GM21526 (cell line): ENCODE measurements at regions not wholly inside any gene's neighbourhood (a gene's known extent, or its start where the extent isn't known, plus 50 kb on each side); places are given as distances from the start of the nearest gene placed in this dataset.

Source experiments
- ATAC-seq: cut with Tn5 transposase; IDR thresholded peaks from one replicate; pipeline ENCODE4 v1.9.1; 2021; ENCODE audit warnings: moderate library complexity; ENCODE audit not compliant: unreplicated experiment, low FRiP score

GRCh38 chr16:14362774-14363371 is 267.2 kb downstream of the PARN start:
- no peak for ATAC-seq

- no peak for ATAC-seq
Measured at GRCh38 chr16:14360326-14361037, 269.6 kb downstream of the PARN start.

DNA sequence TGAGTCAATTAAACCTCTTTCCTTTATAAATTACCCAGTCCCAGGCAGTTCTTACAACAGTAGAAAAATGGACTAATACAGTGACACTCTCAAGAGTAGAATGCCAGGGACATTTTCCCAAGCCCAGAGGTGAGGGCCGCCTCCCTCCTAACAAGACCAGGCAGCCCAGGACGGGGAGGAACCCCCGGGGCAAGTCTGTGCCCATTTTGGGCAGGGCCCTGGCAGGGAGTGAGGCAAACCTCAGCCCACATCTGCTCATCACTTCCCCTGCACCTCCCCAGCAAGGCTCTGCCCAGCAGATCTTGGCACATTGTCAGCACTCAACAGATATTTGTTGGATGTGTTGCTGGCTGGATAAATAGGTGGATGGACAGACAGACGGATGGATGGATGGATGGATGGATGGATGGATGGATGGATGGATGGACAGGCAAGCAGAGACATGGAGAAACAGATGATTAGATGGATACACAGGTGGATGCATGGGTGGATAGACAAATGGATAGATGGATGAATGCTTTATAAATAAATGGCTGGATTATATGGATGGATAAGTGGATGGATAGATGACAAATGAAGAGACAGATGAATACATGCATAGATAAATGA is 271.3 kb downstream of the PARN start:
- no peak for ATAC-seq

DNA sequence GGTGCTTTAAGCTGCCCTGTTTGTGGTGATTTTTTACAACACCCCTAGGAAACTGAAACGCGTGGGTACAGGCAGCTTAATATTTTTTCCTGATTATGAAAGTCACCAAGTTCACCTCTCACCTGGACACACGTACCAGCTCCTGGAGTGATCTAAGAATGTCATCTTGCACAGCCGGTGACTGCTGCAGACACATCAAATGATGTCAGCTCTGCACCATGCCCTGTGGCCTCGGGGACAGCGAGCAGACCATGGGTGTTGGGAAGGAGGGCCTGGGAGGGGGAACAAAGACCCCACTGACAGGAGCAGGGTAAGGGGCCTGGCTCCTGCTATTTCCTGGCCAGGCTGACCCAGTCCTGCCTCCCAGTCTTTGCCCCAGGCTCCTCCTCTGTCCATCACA is 272.7 kb downstream of the PARN start:
- no peak for ATAC-seq

- no peak for ATAC-seq
Measured at GRCh38 chr16:14356064-14356463, 274.0 kb downstream of the PARN start.

GRCh38 chr16:14354561-14355351 is 275.3 kb downstream of the PARN start:
- ATAC-seq = peak; percentile 82

DNA sequence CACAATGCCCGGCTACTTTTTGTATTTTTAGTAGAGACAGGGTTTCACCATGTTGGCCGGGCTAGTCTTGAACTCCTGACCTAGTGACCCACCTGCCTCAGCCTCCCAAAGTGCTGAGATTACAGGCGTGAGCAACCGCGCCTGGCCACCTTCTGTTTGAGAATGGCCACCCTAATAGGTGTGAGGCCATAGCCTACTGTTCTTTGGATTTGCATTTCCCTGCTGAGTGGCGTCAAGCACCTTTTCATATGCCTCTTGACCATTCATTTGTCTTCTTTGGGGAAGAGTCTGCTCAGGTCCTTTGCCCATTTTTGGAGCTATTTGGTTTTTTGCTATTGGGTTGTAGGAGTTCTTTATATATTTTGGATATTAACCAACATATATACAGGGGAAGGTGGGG is 276.7 kb downstream of the PARN start:
- ATAC-seq = no peak

DNA sequence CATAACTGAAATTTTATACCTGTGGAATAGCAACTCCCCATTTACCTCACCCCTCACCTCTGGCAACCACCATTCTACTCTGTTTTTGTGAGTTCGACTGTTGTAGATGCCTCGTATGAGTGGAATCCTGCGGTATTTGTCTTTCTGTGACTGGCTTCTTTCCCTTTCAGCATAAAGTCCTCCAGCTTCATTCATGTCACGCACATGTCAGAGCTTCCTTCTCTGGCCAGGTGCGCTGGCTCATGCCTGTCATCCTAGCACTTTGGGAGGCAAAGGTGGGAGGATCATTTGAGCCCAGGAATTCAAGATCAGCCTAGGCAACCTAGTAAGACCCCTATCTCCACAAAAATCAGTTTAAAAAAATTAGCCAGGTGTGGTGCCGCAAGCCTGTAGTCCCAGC is 278.4 kb downstream of the PARN start:
- no peak for ATAC-seq

GRCh38 chr16:14350626-14351025 is 279.4 kb downstream of the PARN start:
- ATAC-seq = no peak

- ATAC-seq = no peak
Measured at GRCh38 chr16:14350081-14350480, 279.0 kb downstream of the MRTFB start.

DNA sequence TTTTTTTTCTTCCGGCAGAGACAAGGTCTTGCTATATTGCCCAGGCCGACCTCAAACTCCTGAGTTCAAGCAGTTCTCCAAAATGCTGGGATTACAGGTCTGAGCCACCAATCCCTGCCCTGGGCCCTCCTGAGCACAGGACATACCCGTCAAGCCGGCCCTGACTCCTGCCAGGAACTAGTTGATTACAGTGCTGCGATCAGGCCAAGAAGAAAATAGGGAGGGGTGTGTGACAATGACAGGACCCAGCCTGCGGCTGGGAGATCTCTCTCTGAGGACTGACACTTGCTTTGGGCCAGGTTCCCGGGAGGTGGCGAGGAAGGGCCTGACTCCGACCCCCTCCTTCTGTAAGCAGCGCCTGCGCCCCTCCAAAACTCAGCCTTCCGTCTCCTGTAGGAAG is 276.6 kb downstream of the MRTFB start:
- ATAC-seq = no peak

GRCh38 chr16:14346278-14347142 is 275.4 kb downstream of the MRTFB start:
- ATAC-seq = no peak

DNA sequence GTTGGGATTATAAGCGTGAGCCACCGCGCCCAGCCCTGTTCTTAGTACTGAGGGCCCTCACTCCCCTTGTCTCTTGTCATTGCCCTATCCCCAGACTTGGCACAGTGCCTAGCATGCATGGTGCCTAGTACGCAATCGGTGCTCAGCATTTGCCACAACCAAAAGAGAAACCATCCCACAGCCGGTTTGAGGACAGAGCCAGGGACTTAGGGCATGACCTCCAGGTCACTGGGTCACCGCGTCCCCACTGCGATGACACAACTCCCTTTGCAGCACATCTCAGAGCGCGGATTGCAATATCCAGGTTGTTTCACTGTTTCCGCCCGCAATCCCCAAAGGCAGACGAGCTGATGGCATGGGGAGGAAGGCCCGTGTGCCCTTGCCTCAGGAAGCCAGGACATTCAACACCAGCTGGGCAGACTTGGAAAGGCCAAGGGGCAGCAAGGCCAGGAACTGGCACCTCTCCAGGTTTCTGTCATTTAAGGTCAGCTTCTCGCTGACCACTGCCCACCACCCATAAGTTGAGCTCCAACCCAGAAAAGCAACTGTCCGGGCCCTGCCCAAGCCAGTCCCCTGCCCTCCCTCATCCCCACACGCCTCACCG is 274.5 kb downstream of the MRTFB start:
- no peak for ATAC-seq

DNA sequence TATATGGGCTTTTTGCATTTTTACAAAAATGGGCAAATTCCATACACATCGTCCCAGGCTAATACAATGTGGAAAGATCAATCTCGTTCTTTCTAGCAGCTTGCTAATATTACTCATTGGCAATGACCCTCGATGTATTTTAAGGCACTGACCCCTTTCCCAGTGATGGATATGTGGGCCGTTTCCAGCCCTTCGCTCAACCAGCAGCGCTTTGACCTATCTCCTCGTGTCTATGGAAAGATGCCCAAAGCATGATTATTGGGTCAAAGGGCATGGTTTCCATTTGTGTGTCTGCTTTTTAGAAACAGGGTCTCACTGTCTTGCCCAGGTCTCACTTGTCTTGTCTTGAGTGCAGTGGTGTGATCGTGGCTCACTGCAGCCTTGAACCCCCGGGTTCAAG is 273.8 kb downstream of the MRTFB start:
- no peak for ATAC-seq

- no peak for ATAC-seq
Measured at GRCh38 chr16:14344292-14344691, 273.2 kb downstream of the MRTFB start.

- no peak for ATAC-seq
Measured at GRCh38 chr16:14341324-14342225, 270.5 kb downstream of the MRTFB start.

- no peak for ATAC-seq
Measured at GRCh38 chr16:14339694-14340093, 268.6 kb downstream of the MRTFB start.

- ATAC-seq = no peak
Measured at GRCh38 chr16:14338969-14339368, 267.9 kb downstream of the MRTFB start.

- ATAC-seq = no peak
Measured at GRCh38 chr16:14338236-14338635, 267.1 kb downstream of the MRTFB start.
